Peyer's patch (tissue), 4 donors: ENCODE measurements at regions not wholly inside any gene's neighbourhood (a gene's known extent, or its start where the extent isn't known, plus 50 kb on each side); places are given as distances from the start of the nearest gene placed in this dataset.

Experiments used
- CTCF ChIP-seq, 6 experiments: fragments of 450-650 bp in 4 of 6; fragments of 200-600 bp in 2 of 6; sonication (generic) in 1 of 6; IDR thresholded peaks; one replicate each; pipeline ENCODE4 v1.5.1; 2017 to 2019; ENCODE audit warnings: antibody characterized with exemption in 6 of 6, mild to moderate bottlenecking in 3 of 6, moderate library complexity in 1 of 6
- POLR2A ChIP-seq, 2 donors: fragments of 450-650 bp; IDR thresholded peaks; one replicate each; pipeline ENCODE4 v1.5.1; 2017; ENCODE audit warnings: antibody characterized with exemption in 2 of 2, mild to moderate bottlenecking in 2 of 2, moderate library complexity in 2 of 2

- TF ChIP-seq POLR2A (IDR thresholded peaks at IDR 0.05): no peak
- TF ChIP-seq CTCF (IDR thresholded peaks at IDR 0.05): no peak
These were observed 128.1 kb upstream of the STMND1 start for GRCh38 chr6:16973545-16974386.
